ENCODE measurements at regions not wholly inside any gene's neighbourhood (a gene's known extent, or its start where the extent isn't known, plus 50 kb on each side); places are given as distances from the start of the nearest gene placed in this dataset.
"Not testable (repeated sequence)": the region's sequence is repeated elsewhere in the genome, so short reads cannot be mapped to it uniquely, and the experiment has no call there.

DNA sequence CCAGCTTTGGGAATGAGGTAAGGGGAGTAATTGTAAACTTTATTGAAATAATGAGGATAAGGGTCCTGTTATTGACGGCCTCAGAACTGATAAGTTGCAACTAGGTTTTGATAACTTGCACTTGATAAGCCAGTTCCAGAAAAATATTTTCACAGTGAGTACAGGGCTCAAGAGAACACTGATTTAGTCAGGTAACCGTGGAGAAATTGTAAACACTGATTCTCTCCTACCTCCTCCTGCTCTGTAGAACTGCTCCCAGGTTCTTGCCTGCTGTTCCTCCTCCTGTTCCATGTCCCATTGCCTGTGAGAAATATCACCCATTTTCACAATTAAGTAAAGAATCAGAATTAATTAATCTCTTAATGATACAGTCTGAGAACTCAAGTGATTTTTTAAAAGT, 55.0 kb upstream of the CXXC4 start:
- DNase-seq = no peak

DNA sequence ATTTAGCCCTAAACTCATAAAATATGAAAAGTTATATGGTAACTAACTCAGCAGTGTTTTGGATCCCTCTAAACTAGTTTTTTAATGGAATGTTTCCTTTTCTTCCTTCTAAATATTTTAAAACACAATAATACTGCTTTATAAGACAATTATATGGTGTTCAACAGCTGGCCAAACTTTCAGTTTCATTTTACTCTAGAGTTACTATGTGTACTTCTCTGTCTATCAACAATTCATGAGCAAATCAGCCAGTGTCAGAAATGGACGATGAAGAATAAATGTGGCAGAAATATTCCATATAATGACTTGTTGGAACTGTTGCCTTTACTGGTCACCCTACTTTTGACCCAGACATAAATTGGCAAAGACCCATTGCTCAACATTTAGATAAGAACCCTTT, 64.8 kb upstream of the CXXC4 start:
- no peak for DNase-seq

DNA sequence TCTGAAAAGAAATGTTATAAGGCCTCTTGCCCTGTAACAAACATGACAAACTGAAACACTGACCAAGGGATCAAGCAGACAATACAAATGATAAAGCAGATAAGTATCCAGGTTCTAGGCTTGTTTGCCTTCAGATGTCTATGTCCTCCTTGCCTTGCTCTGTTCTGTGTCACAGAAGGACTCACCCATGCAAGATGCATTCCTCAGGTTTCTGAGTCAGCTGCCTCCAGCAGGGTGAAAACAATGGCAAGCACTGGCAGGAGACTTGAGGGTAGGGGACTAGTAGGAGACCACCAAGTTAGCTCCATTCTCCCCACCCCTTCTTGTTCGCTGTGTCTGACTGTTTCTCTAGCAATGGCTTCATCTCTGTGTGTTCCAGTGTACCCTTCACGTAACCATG, 76.6 kb upstream of the CXXC4 start:
- DNase-seq = no peak

DNA sequence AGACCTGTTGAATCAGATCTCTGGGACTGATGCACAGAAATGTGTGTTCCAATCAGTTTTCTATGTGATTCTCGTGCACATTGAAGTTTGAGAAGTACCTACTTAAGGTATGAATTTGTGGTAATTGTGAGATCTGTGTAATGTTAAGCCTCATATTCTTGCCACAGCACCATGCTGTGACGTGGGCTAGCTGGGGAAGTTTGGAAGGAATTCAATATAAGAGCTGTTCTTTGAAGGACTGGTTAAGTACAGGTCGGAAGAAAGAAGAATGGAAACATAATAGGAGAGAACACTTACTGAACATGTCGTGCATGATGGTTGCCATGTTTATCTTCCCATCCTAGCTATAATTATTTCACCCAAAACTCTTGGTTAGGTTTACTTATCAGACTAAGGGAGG, 79.7 kb upstream of the CXXC4 start:
- no peak for DNase-seq

DNA sequence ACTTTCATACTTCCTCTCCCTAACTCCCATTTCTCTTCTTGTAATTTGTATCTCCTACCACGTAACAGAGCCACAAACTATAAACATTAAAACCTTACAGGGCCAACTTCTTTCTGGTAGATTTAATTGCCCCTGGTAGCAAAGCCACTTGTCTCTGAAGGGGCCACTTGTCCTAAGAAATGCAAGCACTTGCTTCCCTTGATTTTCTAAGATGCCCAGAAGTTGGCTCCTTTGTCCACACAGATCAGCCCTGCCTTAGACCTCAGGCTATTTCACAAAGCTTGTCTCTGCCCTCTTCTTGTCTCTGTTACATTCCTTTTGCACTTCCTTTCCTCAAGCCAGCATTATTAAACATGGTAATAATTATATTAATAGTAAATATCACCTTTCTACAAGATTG, 80.6 kb upstream of the CXXC4 start:
- DNase-seq = no peak

DNA sequence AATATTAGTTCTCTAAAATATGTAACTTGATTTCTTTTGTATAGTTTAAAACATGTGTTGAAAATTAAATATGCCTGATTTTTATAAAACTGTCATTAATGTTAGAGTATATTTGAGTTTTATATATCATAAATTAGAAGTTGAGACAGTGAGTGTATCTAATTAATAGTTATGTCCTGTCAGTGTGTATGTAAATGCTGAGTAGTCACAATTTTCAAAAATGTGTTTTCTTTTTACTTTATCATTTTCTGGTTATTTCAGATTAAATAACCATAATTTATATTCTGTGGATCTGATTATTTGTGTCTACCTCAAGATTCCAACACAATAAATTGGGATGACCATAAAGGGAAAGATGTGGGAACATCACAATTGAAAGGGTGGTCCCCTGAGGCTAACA, 82.7 kb upstream of the CXXC4 start:
- DNase-seq = no peak

DNA sequence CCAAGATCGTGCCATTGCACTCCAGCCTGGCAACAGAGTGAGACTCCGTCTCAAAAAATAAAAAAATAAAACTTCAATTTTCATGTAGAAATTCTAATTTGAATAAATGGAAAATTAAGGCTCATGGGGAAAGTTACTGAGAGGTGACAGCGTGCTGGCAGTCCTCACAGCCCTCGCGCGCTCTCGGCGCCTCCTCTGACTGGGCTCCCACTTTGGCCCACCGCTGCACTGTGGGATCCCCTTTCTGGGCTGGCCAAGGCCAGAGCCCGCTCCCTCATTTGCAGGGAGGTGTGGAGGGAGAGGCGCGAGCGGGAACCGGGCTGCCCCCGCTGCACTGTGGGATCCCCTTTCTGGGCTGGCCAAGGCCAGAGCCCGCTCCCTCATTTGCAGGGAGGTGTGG, 86.8 kb upstream of the CXXC4 start:
- DNase-seq = not testable (repeated sequence)

DNA sequence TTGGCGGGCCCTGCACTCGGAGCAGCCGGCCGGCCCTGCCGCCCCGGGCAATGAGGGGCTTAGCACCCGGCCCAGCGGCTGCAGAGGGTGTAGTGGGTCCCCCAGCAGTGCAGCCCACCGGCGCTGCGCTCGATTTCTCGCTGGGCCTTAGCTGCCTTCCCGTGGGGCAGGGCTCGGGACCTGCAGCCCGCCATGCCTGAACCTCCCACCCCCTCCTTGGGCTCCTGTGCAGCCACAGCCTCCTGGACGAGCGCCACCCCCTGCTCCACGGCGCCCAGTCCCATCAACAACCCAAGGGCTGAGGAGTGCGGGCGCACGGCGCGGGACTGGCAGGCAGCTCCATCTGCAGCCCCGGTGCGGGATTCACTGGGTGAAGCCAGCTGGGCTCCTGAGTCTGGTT, 87.4 kb upstream of the CXXC4 start:
- DNase-seq = not testable (repeated sequence)

DNA sequence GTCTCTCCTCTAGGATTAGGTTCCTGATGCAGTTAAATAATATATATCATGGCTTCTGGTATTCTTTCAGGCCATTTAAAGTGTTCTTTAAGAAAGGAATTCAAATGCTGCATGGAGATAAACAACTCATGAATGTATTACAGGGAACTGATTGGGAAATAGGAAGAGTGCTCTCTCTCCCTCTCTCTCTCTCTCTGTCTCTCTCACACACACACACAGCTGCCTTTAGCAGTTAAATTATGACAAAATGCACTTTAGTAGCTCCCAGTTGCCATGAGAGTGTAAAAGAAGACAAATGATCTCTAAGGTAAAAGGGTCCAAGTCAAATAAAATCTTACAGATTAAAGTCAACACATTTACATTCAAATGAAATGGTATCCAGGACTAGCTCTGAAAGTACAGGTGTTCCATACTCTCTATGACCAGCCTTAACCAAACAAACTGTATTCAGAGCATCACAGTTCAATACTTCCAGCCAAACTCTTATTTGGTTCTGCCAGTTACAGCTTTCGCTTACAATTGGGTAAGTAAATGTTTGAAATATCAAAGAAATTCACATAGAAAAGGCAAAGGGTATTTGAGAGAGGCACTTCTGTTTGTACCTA, 94.7 kb upstream of the CXXC4 start:
- DNase-seq = peak; percentile 78

DNA sequence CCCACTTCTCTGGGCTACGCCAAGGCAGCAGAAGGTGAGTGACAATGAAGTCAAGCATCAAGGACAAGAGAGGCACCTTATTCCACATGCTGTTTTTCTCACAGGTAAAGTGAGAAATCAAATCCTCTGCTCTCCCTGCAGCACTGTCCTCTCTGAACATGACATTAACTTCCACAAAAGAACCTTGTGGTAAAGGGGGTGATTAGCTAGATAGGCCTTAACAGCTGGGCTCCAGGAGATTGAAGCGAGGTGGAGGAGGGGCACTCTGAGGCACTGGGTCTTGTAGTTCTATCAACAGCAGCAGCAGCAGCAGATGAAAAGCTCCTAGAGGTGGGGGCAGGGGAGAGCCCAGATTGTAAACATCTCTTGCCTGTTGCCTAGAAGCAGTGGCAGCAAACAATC, 96.8 kb upstream of the CXXC4 start:
- peak; percentile 95 for DNase-seq

DNA sequence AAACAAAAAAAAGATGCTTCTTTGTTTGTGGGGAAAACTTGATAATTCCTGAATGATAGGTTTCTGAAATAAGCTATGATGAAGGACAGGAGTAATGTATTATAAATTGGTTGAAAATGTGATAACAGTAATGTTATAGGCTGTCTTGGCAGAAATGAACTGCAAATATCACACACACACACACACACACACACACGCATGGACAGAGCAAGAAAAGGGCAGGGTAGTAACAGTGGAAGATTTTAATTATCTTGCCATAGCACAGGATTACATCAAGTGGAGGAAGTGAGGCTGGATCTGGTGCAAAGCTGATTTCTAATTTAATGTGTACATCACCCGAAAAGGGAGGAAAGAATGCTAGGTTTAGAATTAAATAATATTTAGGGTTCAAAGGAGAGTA, 97.5 kb upstream of the CXXC4 start:
- DNase-seq = peak; percentile 54

DNA sequence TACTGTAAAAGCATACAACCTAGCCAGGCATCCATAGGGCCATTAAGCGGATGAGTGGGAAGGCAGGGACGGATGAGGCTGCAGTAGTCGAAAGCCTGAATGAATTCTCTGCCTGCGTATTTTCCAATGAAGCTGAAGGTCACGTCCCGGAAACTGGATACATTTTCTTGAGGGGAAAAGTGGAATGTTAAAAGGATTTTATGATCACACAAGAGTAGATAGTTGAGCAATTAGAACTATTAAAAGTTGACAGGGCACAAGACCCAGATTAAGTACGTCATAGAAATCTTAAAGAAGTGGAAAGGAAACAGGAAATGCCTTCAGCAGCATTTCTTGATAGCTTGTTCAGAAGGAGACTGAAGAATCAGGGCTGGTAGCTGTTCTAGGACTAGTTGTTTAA, 98.3 kb upstream of the CXXC4 start:
- no peak for DNase-seq

DNA sequence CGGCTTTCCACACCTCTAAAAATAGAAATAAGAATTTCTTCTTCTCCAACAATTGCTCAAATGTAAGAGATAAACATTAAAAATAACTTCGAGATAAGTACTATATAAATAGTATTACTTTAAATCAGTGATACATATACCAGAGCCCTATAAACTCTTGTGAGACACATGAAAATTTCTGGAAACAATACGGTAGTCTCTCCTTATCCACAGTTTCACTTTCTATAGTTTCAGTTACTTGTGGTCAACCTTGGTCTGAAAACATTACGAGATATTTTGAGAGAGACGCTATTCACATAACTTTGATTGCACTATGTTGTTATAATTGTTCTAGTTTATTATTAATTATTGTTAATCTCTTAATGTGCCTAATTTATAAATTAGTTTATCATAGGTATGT, 101.5 kb upstream of the CXXC4 start:
- DNase-seq = no peak

DNA sequence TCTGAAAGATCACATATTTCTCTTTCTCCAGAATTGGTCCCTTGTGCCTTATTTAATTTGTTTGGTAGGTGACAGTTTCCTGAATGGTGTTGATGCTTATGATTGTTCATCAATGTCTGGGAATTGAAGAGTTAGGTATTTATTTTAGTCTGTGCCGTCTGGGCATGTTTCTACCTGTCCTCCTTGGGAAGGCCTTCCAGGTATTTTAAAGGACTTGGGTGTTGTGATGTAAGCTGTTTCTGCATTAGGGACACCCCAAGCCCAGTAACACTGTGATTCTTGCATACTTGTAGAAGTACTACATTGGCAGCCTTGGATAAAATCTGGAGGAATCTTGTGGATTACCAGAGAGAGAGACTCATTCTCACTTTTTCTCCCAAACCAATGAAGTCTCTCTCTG, 120.8 kb upstream of the CXXC4 start:
- no peak for DNase-seq

DNA sequence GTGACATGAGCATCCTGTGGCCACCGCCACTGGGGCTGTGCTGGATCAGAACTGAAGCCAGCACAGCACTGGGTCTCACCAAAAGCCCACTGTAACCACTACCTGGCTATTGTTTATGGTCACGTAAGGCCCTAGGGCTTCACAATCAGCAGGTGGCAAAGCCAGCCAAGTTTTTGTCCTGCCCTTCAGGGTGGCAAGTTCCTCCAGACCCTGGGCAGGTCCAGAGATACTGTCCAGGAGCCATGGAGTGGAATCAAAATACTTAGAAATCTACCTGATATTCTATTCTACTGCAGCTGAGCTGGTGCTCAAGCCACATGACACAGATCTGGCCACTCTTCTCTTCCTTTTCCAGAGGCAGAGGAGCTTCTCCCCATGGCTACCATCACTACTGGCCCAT, 121.2 kb upstream of the CXXC4 start:
- DNase-seq = no peak

DNA sequence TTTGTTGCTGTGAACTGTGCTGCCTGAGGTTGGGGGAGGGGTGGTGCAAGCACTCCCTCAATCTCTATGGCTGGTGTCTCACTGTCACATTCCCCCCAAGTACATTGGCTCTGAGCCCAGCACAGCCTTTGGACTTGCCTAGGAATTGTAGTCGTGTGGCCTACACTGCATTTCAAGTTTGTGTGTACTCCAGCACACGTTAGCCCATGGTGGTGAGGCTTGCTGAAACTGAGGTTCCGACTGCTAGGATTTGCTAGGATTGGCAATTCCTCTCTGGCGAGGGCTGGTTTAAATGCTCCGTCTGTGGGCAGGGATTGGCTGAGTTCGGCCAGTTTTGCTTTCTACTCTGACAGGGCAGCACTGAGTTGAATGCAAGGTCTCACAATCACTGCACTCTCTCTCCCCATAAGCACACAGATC, 121.7 kb upstream of the CXXC4 start:
- DNase-seq = no peak

DNA sequence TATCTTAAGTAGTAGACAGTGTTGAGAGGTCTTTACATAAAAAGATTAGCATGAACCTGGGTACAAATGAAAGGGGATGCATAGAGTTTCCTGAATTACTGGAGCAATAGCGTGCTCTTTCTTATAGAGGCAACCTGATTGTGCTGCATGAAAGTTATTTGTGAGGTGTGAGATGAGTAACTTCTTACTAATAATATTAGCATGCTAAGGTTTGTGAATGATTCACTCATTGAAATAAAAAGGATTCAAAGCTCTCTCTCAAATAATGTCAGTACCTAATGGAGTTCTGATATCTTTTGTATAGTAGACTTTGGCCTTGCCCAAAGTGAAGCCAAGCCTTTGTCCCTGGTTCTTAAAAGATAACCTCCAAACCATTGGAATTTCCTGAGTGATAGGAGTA, 131.0 kb upstream of the CXXC4 start:
- DNase-seq = no peak

DNA sequence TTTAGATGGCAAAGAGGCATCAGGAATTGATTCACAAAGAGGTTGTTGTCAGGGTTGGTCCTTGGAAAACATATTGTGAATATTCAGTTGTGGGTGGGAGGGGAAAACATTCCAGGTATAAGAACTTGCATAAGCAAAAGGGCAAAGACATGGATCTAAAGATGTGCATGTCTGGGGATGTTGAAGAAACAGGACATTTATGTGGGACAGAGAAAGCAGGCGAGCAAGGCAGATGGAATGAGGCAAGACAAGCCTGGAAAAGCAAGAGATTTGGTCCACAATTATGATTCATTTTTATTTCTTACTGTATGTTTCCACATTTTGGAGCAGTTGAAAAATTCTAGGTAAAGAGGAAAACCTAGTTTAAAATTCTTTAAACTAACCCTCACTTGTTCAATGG, 134.9 kb upstream of the CXXC4 start:
- no peak for DNase-seq

DNA sequence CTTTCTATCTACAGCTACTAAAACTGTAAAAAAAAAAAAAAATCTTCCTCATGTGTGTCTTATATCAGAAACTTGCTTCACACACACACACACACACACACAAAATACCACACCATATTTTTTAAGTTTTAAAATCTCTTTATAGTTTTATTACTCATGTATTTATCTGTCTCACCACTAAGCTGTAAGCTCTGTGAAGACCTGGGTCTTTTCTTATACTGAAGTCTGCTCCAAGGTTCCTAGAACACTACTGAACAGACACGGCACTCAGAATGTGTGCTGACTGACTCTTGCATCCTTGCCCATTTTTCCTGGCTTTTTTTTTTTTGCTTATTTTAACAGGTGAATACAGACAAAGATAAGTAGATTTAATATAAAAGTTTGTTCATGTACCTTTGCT, 135.6 kb upstream of the CXXC4 start:
- DNase-seq = no peak

DNA sequence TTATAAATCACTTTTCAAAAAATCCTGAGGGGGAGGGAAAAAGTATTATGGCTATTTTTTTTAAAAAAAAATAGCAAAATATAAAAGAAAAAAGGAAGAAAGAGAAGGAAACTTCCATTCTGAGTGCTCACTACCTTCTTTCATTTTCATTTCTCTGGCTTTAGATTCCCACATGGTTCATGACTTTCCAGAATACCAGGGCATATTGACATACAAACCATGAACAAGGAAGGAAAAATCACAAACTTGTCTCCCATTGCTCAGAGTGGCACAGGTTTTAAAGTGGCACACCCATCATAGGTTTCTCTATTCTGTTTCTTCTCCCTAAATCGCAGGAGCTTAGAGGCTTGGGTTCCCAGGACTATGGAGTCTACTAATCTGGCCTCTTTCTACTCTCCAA, 136.3 kb upstream of the CXXC4 start:
- DNase-seq = no peak

DNA sequence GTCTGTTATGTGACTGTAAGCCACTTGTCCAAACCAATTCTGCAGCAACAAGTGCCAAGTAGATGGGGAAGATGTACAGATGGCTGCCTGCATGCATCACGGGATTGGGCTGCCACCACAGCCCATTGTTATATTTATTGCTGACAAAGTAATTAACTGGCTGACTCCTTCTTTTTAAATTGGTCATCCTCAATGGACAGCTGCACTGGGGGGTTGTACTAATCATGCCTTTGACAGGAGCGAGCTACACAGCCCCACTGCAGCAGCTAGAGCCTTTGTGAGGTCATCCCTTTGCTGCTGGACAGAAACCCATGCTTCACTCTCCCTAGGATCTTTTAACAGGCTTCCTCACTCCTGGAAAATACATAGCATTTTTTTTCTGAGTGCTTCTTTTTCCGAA, 146.7 kb upstream of the CXXC4 start:
- DNase-seq = no peak

DNA sequence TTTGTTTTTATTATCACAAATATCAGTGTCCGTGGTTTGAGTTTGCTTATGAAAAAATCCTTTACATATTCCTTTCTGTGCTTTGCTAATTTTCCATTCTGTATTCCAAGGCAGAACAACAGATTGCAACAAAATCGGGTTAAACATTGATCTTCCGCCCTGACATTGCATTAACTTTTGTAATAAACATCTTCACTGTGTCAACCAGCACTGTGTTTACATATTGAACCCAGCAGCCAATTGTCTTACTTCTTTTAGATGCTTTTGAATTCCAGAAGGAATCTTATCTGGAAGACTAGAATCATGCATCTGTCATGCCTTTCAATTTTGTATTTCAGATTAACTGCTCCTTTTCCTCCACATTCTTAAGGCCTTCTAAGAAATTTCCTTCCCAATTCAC, 147.8 kb upstream of the CXXC4 start:
- no peak for DNase-seq

DNA sequence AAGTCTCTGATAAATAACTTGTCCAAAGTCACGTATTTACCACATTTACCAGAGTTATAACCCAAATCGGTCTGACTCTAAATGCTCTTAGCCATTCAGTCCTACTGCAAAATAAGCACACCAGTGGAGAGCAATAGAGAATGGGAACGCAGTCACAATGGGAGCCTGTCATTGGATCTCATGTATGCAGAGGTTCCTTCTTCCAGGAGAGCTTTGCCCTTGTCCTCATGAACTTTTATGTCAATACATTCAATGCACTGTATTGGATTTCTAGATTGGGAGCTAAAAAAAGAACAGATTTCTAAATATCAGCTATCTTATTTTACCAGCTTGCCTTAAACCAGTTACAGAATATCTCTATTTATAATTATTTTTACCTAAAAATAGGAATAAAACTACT, 149.1 kb upstream of the CXXC4 start:
- DNase-seq = no peak

DNA sequence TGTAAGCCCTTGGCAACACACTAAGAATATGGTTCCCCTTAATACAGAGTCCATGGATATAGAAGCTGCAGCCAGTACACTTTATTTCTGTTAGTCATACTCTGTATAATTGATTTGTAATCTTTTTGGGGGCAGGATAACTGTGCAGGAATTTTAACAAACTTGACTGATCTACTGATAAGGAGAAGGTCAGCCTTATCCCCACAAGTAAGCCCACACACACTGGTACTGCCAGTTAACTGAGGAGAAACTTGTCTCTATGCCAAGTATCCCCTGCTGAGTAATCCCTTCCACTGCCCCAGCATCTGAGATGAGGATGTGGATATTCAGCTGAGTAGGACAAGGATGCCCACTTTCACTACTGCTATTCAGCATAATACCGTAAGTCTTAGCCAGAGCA, 154.9 kb upstream of the CXXC4 start:
- DNase-seq = no peak

DNA sequence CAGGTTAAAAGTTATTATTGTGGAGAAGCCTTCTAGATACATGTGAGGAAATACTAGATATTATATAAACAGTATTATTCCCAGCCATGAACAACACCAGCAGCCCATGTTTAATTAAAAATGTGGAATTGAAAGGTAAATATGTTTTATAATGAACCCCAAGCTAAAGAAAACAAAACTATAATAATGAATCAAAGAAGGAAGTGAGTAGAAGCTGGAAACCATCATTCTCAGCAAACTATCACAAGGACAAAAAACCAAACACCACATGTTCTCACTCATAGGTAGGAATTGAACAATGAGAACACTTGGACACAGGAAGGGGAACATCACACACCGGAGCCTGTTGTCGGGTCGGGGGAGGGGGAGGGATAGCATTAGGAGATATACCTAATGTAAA, 167.6 kb upstream of the CXXC4 start:
- not testable (repeated sequence) for DNase-seq

DNA sequence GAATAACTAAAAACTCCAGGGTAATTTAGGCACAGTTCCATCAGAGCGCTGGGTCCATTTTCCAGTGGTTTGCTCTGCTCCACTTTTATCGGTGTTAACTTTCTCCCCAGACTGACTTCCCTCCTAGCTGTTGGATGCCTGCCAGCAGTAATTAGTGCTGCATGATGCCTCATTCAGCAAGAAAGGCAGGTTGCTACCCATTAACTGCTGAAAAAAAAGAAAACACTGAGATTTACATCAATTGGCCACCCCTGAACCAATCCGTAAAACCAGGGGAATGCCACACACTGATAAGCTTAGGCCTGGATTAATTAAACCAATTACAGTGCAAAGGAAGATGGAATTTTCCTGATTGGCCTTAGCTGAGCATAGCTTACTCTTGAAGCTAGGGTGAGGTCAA, 182.4 kb upstream of the CXXC4 start:
- peak; percentile 82 for DNase-seq

Data from NCI-H1436 treated with DMSO at 0.1 percent for 48 hours (cell line).